CD4-positive, CD25-positive, alpha-beta regulatory T cell (primary cell): ENCODE measurements at regions not wholly inside any gene's neighbourhood (a gene's known extent, or its start where the extent isn't known, plus 50 kb on each side); places are given as distances from the start of the nearest gene placed in this dataset.
A peak's percentile ranks its signal among the peaks of the same experiment; 100 is the strongest.

Experiments used
- ATAC-seq, 2 donors: fragments of 150-1000 bp; cut with Tn5 transposase; one replicate each; pipeline ENCODE4 v1.10.0; 2021; ENCODE audit warnings: low read depth in 2 of 2, moderate number of reproducible peaks in 2 of 2, moderate library complexity in 1 of 2
- DNase-seq, 3 donors: peaks; one replicate each; pipeline versions ENCODE4 v3.0.0 to v3.0.0-alpha.2; 2012 to 2022; ENCODE audit warnings: mixed read lengths in 1 of 3
- H3K27ac ChIP-seq: one replicate; pipeline ENCODE4 v1.7.0; 2013; ENCODE audit warnings: mild to moderate bottlenecking, low read length; ENCODE audit not compliant: insufficient read depth, poor library complexity, severe bottlenecking
- H3K27me3 ChIP-seq: one replicate; pipeline ENCODE4 v1.7.0; 2013; ENCODE audit warnings: low read length; ENCODE audit not compliant: control insufficient read depth, insufficient read depth
- H3K36me3 ChIP-seq: one replicate; pipeline ENCODE4 v1.7.0; 2013; ENCODE audit warnings: mild to moderate bottlenecking, low read length, moderate library complexity; ENCODE audit not compliant: control insufficient read depth, insufficient read depth
- H3K4me1 ChIP-seq: 2 replicates; pipeline ENCODE4 v1.7.0; 2013; ENCODE audit warnings: mild to moderate bottlenecking, low read length; ENCODE audit not compliant: insufficient read depth, control insufficient read depth, poor library complexity, severe bottlenecking
- H3K4me3 ChIP-seq: one replicate; pipeline ENCODE4 v1.7.0; 2013; ENCODE audit warnings: low read depth, mild to moderate bottlenecking, low read length, moderate library complexity
- H3K9me3 ChIP-seq, 2 experiments: 1 replicate in 1 of 2; 2 replicates in 1 of 2; pipeline ENCODE4 v1.7.0; 2013; ENCODE audit warnings: low read length in 2 of 2, mild to moderate bottlenecking in 1 of 2, moderate library complexity in 1 of 2; ENCODE audit not compliant: control insufficient read depth in 2 of 2
- H3K27ac Mint-ChIP-seq, 3 donors: one replicate each; pipeline ENCODE4 v1.8.0; 2020 to 2022; ENCODE audit warnings: mild to moderate bottlenecking in 3 of 3, mixed read lengths in 3 of 3, moderate library complexity in 2 of 3
- H3K27me3 Mint-ChIP-seq: one replicate; pipeline ENCODE4 v1.8.0; 2022; ENCODE audit warnings: mild to moderate bottlenecking, mixed read lengths
- H3K36me3 Mint-ChIP-seq: one replicate; pipeline ENCODE4 v1.8.0; 2020; ENCODE audit warnings: mixed read lengths
- H3K4me1 Mint-ChIP-seq, 4 donors: one replicate each; pipeline ENCODE4 v1.8.0; 2020 to 2022; ENCODE audit warnings: mixed read lengths in 4 of 4, mild to moderate bottlenecking in 1 of 4
- H3K4me3 Mint-ChIP-seq, 4 donors: one replicate each; pipeline ENCODE4 v1.8.0; 2020 to 2022; ENCODE audit warnings: mild to moderate bottlenecking in 4 of 4, mixed read lengths in 4 of 4, moderate library complexity in 3 of 4
- H3K9me3 Mint-ChIP-seq, 7 donors: one replicate each; pipeline ENCODE4 v1.8.0; 2020 to 2022; ENCODE audit warnings: mixed read lengths in 7 of 7, mild to moderate bottlenecking in 3 of 7, moderate library complexity in 2 of 7

DNA sequence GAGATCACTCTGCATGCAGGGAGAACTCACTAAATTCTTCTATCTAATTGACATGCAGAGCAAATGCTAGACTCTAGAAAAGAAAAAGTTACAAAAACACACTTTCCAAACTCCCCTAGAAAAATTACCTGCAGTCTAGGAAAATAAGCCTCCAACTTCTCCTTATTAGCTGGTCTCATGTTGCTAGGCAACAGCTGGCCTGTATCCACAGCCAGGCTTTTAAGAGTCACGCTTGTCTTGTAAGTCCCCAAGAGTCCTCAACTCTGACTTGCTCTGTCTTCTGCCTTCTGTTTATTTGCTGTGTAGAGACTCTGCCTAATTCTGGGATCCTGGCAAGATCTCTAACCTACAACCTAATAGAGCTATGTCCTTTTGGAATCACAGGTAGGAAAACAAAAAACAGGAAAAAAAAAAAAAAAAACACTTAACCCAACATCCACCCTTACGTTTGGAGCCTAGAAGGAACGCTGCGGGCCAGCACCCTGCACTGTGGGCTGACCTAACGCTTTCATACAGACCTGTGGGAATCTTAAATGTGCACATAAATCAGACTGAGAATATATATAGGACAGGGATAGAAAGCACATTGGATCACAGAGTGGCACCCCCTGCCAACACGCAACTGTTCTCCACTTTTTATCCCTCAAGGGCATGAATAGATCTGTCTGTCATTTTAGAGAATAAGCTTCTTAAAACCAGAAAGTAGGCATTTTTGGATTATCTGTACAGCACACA lies 117.0 kb upstream of the PTPRZ1 start:
- Histone ChIP-seq H3K4me1 (no peaks in the 10 kb centered on the region), H3K4me3 (no peak overlapping the region), H3K9me3 (no peaks in the 10 kb centered on the region), H3K27ac (no peak overlapping the region), H3K36me3 (no peaks in the 10 kb centered on the region), H3K27me3 (no peaks in the 10 kb centered on the region)
- Mint-ChIP-seq H3K9me3 (peaks cover 0 to 18% (median 0%) of the 10 kb centered on the region in 7 donors), H3K36me3 (no peaks in the 10 kb centered on the region), H3K4me3 (no peak overlapping the region), H3K4me1 (no peaks in the 10 kb centered on the region), H3K27ac (no peak overlapping the region), H3K27me3 (no peaks in the 10 kb centered on the region)
- DNase-seq (no peak), ATAC-seq (no peak)

DNA sequence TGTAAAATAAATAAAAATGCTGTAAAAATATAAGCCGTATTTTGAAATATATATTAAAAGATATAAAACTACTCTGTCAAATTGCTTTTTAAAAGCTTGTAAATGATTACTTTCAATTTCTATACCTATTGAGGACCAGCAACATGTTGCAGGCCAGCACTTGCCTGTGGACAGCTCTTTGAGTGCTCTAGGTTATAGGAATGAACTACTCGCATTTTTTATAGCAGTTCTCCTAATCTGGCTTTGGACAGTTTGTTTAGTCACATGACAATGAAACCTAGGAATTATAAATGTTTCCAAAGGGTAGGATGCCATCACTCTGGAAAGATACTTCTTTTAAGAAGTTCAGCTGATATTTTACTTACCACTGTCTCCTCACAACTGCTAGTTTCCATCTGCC lies 117.7 kb upstream of the PTPRZ1 start:
- Histone ChIP-seq H3K4me1 (no peaks in the 10 kb centered on the region), H3K36me3 (no peaks in the 10 kb centered on the region), H3K27me3 (no peaks in the 10 kb centered on the region), H3K27ac (no peak overlapping the region), H3K4me3 (no peak overlapping the region), H3K9me3 (no peaks in the 10 kb centered on the region)
- Mint-ChIP-seq H3K27ac (no peak overlapping the region), H3K27me3 (no peaks in the 10 kb centered on the region), H3K36me3 (no peaks in the 10 kb centered on the region), H3K4me1 (no peaks in the 10 kb centered on the region), H3K9me3 (peaks cover 0 to 25% (median 0%) of the 10 kb centered on the region in 7 donors), H3K4me3 (no peak overlapping the region)
- ATAC-seq (no peak), DNase-seq (no peak)

DNA sequence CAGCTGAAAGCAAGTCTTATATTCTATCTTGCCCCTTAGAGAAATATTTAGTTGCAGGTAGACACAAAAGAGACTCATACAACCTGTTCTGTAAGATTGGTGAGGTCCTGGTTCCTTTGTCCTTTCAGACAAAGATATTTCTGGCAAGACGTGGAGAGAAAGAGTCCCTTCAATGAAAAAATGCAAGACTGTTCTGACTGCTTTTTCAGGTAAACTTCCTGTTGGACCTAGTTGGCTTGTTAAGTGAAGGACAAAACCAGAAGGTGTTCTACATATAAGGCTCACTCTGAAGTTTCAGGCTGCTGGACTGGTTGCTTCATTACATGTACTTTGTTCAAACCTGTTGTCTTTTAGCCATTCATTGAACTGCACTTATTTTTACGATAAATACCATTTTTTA lies 119.0 kb upstream of the PTPRZ1 start:
- Histone ChIP-seq H3K4me1 (no peaks in the 10 kb centered on the region), H3K9me3 (no peaks in the 10 kb centered on the region), H3K36me3 (no peaks in the 10 kb centered on the region), H3K4me3 (no peak overlapping the region), H3K27ac (no peak overlapping the region), H3K27me3 (no peaks in the 10 kb centered on the region)
- H3K4me3 Mint-ChIP-seq: no peak overlapping the region
- no peak overlapping the region for H3K27ac Mint-ChIP-seq
- no peak for DNase-seq
- no peaks in the 10 kb centered on the region for H3K36me3 Mint-ChIP-seq
- no peak for ATAC-seq
- no peaks in the 10 kb centered on the region for H3K27me3 Mint-ChIP-seq
- H3K9me3 Mint-ChIP-seq: peaks cover 0 to 31% (median 0%) of the 10 kb centered on the region in 7 donors
- no peaks in the 10 kb centered on the region for H3K4me1 Mint-ChIP-seq

DNA sequence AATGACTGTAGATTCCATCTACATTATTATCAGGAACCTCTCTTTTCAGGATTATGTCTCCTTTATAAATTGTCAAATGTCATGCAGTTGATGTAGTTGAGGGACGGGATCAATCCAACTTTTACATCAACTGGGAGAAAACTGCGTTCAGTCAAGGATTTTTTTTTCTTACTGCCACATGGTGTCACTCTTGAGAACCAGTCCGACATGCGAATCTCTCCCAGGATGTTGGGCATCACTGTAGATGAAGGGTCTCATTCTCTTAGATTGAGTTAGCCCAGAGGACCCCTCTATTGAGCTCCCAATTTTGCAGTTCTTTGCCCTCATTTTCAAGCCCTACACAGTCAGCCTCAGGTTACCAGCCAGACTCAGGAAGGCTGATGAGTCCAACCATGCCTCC lies 120.3 kb upstream of the PTPRZ1 start:
- no peaks in the 10 kb centered on the region for H3K27me3 ChIP-seq
- no peak for ATAC-seq
- peak in 1 of 3 donors; percentile 0 for DNase-seq
- H3K36me3 Mint-ChIP-seq: no peaks in the 10 kb centered on the region
- no peaks in the 10 kb centered on the region for H3K9me3 ChIP-seq
- no peaks in the 10 kb centered on the region for H3K27me3 Mint-ChIP-seq
- H3K4me1 ChIP-seq: no peaks in the 10 kb centered on the region
- H3K4me3 Mint-ChIP-seq: no peak overlapping the region
- H3K27ac ChIP-seq: no peak overlapping the region
- no peaks in the 10 kb centered on the region for H3K4me1 Mint-ChIP-seq
- no peak overlapping the region for H3K4me3 ChIP-seq
- peaks cover 0 to 25% (median 1%) of the 10 kb centered on the region in 7 donors for H3K9me3 Mint-ChIP-seq
- H3K27ac Mint-ChIP-seq: no peak overlapping the region
- no peaks in the 10 kb centered on the region for H3K36me3 ChIP-seq

DNA sequence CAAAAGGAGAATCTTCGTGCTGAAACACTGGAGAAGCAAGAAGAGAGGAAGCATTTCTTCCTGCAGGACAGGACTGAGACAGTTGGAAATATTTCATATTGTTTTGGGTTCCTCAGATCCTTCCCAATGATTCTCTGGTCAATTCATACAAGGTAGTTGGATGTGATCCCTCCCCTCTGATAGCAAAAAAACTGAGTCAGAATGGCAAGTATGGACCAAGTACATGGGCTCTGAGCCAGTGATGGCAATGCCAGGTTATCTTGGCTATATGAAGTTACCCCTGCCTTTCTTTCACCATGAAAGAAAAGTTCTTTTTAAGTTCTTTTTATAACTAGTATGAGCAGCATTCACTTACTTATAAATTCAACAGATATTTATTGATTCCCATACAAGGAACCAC lies 124.4 kb upstream of the PTPRZ1 start:
- Mint-ChIP-seq H3K9me3 (peaks cover 0 to 18% (median 0%) of the 10 kb centered on the region in 7 donors), H3K27me3 (no peaks in the 10 kb centered on the region), H3K36me3 (no peaks in the 10 kb centered on the region), H3K4me3 (no peak overlapping the region), H3K4me1 (no peaks in the 10 kb centered on the region), H3K27ac (no peak overlapping the region)
- H3K36me3 ChIP-seq: no peaks in the 10 kb centered on the region
- no peak overlapping the region for H3K27ac ChIP-seq
- H3K4me3 ChIP-seq: no peak overlapping the region
- H3K4me1 ChIP-seq: no peaks in the 10 kb centered on the region
- ATAC-seq (no peak), DNase-seq (no peak)
- no peaks in the 10 kb centered on the region for H3K9me3 ChIP-seq
- H3K27me3 ChIP-seq: no peaks in the 10 kb centered on the region

DNA sequence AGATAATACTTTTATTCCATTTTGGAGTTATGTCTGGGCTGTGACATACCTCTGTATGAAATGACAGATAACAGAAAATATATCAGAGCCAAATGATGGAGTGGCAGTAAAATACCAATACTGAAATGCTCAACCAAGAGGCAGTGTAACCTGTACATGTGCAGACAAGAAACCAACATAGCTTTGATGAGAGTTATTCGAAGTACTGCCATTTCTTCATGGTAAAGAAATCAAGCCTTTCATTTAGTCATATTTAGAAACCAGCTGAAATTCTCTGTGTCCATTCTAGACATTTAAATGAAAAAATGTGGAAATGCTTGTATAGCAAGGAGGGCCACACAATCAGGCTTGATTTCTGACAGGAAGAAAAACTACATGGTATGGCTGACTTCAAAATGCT lies 127.1 kb upstream of the PTPRZ1 start:
- no peaks in the 10 kb centered on the region for H3K4me1 Mint-ChIP-seq
- H3K36me3 Mint-ChIP-seq: no peaks in the 10 kb centered on the region
- no peak overlapping the region for H3K27ac Mint-ChIP-seq
- no peak overlapping the region for H3K4me3 Mint-ChIP-seq
- Histone ChIP-seq H3K36me3 (no peaks in the 10 kb centered on the region), H3K27ac (no peak overlapping the region), H3K27me3 (no peaks in the 10 kb centered on the region), H3K9me3 (no peaks in the 10 kb centered on the region), H3K4me1 (no peaks in the 10 kb centered on the region), H3K4me3 (no peak overlapping the region)
- H3K9me3 Mint-ChIP-seq: peaks cover 0 to 16% (median 4%) of the 10 kb centered on the region in 7 donors
- no peaks in the 10 kb centered on the region for H3K27me3 Mint-ChIP-seq
- ATAC-seq: no peak
- DNase-seq: no peak

DNA sequence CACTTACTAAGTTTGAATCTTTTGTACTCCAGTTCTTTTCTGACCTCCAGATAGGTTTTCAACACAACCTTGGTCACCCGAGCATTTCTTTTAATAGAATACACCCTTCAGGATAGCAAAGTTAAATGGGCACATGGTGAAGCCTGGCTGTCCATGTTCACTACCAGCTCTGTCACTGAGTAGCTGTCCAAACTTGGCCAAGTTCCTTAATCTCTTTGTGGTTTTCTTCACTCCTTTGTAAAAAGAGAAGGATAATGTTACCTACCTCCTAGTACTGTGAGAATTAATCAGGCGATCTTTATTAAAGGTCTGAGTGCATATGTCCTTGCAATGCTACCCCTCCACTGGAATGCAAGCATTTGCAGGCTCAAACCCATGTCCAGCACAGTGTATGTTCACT lies 128.1 kb upstream of the PTPRZ1 start:
- no peak for ATAC-seq
- no peaks in the 10 kb centered on the region for H3K36me3 ChIP-seq
- H3K4me3 Mint-ChIP-seq: no peak overlapping the region

DNA sequence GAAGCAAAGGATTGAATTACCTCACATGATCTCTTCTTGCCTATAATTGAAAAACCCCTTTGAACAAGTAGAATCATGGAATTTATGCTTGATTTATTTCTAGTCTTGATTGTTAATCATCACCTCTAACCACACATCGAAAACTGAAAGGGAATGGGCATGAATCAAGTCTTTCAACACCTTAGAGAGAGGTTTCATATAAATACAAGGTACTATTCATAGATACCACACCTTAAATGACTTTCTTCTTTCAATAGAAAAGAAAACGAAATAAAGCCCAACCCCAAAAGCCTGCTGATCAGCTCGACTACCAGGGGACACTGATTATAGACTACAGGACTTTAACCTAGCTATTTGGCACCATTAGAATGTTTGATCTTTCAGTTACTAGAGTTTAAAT lies 128.6 kb upstream of the PTPRZ1 start:
- Histone ChIP-seq H3K27me3 (no peaks in the 10 kb centered on the region), H3K4me1 (no peaks in the 10 kb centered on the region), H3K9me3 (no peaks in the 10 kb centered on the region), H3K36me3 (no peaks in the 10 kb centered on the region), H3K4me3 (no peak overlapping the region), H3K27ac (no peak overlapping the region)
- ATAC-seq (no peak), DNase-seq (no peak)
- no peak overlapping the region for H3K4me3 Mint-ChIP-seq
- peaks cover 0 to 6% (median 4%) of the 10 kb centered on the region in 7 donors for H3K9me3 Mint-ChIP-seq
- H3K4me1 Mint-ChIP-seq: no peaks in the 10 kb centered on the region
- H3K36me3 Mint-ChIP-seq: no peaks in the 10 kb centered on the region
- no peaks in the 10 kb centered on the region for H3K27me3 Mint-ChIP-seq
- no peak overlapping the region for H3K27ac Mint-ChIP-seq

More for the DNA sequence above, 128.1 kb upstream of the PTPRZ1 start:
- Histone ChIP-seq H3K27me3 (no peaks in the 10 kb centered on the region), H3K4me3 (no peak overlapping the region), H3K27ac (no peak overlapping the region), H3K4me1 (no peaks in the 10 kb centered on the region), H3K9me3 (no peaks in the 10 kb centered on the region)
- H3K4me1 Mint-ChIP-seq: no peaks in the 10 kb centered on the region
- DNase-seq: no peak
- H3K27ac Mint-ChIP-seq: no peak overlapping the region
- no peaks in the 10 kb centered on the region for H3K36me3 Mint-ChIP-seq
- no peaks in the 10 kb centered on the region for H3K27me3 Mint-ChIP-seq
- peaks cover 0 to 9% (median 4%) of the 10 kb centered on the region in 7 donors for H3K9me3 Mint-ChIP-seq
